ENCODE measurements at regions not wholly inside any gene's neighbourhood (a gene's known extent, or its start where the extent isn't known, plus 50 kb on each side); places are given as distances from the start of the nearest gene placed in this dataset.

DNA sequence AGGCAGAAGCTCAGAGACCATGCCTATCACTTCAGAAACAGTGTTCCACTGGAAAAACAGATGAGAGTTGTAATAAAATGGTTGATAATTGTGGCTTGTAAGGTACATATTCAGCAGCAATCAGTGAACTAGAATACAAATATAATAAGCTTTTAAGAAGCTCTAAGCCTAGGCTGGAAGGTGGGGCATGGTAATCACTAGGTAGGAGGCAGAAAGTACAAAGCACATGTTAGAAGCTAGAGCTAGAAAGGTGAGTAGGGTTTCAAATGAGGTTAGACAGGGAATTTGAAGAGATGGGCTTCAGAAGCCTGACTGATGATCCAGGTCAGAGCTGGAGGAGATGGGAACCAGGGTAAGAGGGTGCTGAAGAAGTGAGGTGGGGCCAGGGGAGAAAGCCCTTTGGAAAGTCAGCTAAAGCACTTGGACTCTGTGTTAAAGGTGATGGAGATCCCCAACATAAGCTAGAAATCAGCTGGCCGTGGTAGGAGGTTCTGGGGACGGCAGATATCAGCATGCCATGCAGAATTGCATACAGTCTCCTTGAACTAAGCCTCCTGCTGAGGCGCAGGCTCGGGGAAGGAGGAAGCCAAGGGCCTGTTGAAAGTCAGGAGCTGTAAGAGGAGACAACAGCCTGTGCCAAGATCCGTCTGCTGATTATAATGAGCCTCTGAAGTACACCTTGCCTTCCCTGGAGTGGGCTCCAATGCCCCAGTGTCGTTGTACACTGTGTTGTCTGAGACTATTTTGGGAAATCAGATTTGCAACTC, 659.4 kb downstream of the BCL11B start:
- intact Hi-C loops (cut with DNase I): no loop called here
- no peaks in the 10 kb centered on the region for H3K4me1 ChIP-seq
- H3K27me3 ChIP-seq: no peaks in the 10 kb centered on the region
- H3K9ac ChIP-seq (ENCODE audit: low read depth in 2 of 2, low read length in 2 of 2): no peak overlapping the region
- H3K9me3 ChIP-seq: no peaks in the 10 kb centered on the region
- no peak for DNase-seq
- no peaks in the 10 kb centered on the region for H3K36me3 ChIP-seq
- H3K4me3 ChIP-seq: no peak overlapping the region
- H3K27ac ChIP-seq: no peak overlapping the region
- TF ChIP-seq, protein P1, sequence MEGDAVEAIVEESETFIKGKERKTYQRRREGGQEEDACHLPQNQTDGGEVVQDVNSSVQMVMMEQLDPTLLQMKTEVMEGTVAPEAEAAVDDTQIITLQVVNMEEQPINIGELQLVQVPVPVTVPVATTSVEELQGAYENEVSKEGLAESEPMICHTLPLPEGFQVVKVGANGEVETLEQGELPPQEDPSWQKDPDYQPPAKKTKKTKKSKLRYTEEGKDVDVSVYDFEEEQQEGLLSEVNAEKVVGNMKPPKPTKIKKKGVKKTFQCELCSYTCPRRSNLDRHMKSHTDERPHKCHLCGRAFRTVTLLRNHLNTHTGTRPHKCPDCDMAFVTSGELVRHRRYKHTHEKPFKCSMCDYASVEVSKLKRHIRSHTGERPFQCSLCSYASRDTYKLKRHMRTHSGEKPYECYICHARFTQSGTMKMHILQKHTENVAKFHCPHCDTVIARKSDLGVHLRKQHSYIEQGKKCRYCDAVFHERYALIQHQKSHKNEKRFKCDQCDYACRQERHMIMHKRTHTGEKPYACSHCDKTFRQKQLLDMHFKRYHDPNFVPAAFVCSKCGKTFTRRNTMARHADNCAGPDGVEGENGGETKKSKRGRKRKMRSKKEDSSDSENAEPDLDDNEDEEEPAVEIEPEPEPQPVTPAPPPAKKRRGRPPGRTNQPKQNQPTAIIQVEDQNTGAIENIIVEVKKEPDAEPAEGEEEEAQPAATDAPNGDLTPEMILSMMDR (IDR thresholded peaks at IDR 0.05): no peak

DNA sequence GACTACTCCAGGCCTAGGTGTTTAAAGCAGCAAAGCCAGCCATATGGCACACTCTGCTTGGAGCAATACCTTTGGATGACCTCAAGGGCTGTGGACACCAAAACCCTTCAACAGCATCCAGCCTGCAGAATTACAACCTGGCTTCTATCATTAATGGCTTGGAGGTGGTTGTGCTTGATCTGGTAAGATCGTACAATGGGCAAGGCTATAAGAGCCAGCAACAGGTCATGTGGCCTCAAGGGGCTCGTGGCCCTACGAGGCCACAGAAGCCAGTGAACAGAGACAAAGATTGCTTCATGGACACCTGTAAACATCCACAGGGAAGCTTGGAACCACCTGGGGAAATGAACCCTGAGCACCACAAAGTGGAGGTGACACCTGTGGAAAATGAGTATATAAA, 657.3 kb downstream of the BCL11B start:
- Histone ChIP-seq H3K9ac (ENCODE audit: low read depth in 2 of 2, low read length in 2 of 2) (no peak overlapping the region), H3K27ac (no peak overlapping the region), H3K36me3 (no peaks in the 10 kb centered on the region), H3K9me3 (no peaks in the 10 kb centered on the region), H3K4me1 (no peaks in the 10 kb centered on the region), H3K4me3 (no peak overlapping the region), H3K27me3 (no peaks in the 10 kb centered on the region)
- intact Hi-C loops (cut with DNase I): no loop called here
- TF ChIP-seq, protein P1 (IDR thresholded peaks at IDR 0.05): no peak
- no peak for DNase-seq

DNA sequence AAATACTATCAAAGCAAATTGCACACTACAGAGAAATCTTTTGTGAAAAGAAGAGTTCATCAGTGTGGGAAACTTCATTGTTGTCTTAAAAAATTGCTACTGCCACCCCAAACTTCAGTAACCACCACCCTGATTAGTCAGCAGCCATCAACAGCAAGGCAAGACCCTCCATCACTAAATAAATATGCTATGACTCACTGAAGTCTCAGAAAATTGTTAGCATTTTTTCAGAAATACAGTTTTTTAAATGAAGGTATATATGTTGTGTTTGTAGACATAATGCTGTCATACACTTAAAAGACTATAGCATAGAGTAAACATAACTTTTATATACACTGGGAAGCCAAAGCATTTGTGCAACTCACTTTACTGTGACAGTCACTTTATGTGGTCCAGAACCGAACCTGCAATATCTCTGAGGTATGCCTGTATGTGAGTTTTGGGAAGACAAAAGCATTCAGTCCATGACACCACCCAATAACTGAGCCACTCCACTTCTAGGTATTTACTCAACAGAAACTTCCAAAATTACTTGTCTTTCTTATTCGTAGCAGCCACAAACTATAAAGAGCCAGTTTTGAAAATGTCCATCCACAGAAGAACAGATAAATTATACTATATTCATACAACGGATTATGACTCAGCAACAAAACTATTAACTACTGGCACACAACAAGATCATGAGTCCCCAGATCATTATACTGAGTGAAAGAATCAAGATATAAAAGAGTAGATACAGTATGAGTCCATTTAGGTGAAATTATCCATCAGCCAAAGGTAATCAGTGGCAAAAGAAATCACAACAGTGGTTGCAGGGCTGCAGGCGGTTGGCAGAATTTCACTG, 649.6 kb downstream of the BCL11B start:
- Histone ChIP-seq H3K4me3 (no peak overlapping the region), H3K36me3 (no peaks in the 10 kb centered on the region), H3K4me1 (no peaks in the 10 kb centered on the region), H3K9ac (ENCODE audit: low read depth in 2 of 2, low read length in 2 of 2) (no peak overlapping the region), H3K27ac (no peak overlapping the region), H3K27me3 (no peaks in the 10 kb centered on the region), H3K9me3 (no peaks in the 10 kb centered on the region)
- intact Hi-C loops (cut with DNase I): no loop called here
- TF ChIP-seq, protein P1 (IDR thresholded peaks at IDR 0.05): no peak
- DNase-seq: no peak

DNA sequence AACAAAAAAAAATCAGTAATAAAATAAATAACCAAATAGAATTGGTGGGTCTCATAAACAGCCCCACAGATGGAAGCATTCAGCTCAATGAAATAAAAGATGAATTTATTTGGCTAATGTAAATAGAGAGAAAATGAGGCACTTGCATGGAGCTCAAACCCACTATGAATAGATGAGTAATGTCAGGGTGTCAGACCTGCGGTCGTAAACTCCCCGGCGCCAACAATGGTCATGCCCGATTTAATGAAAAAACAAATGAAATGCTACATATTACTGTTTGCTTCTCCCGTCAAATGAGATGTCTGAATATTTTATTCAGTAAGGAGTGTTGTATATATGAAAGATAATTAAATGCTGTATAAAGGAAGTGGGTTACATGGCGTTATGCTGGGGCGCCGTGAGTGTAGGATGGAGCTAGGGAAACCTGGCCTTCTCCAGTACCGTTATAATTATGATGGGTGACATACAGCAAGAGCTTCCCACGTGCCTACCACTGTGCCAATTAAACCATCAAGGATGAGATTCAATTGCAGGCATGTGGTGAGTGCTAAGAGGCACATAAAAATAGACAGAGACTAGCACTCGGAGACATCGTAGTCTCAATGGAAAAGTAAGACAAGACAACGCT, 648.1 kb downstream of the BCL11B start:
- no peaks in the 10 kb centered on the region for H3K4me1 ChIP-seq
- DNase-seq: no peak
- H3K4me3 ChIP-seq: no peak overlapping the region
- TF ChIP-seq, protein P1 (IDR thresholded peaks at IDR 0.05): no peak
- intact Hi-C loops (cut with DNase I): no loop called here
- no peaks in the 10 kb centered on the region for H3K36me3 ChIP-seq
- H3K27ac ChIP-seq: no peak overlapping the region
- H3K27me3 ChIP-seq: no peaks in the 10 kb centered on the region
- H3K9me3 ChIP-seq: no peaks in the 10 kb centered on the region
- no peak overlapping the region for H3K9ac ChIP-seq (ENCODE audit: low read depth in 2 of 2, low read length in 2 of 2)

DNA sequence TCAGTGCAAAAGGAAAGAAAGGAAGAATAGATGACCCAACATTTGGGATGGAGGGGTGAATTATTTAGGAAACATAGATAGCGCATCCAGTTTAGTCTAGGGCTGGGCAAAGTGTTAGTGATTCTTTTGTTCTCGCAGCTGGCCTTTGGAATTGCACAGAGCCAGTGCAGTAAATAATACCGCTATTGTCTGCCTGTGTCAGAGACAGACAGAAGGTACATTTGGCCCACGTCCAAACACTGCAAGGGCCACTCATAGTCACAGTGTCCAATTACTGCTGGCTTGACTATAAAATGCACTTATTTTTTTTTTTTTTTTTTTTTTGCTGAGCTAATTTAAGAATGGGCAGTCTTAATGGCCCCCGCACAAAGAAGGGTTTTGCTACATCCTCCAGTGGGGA, 638.6 kb downstream of the BCL11B start:
- Histone ChIP-seq H3K36me3 (no peaks in the 10 kb centered on the region), H3K9me3 (no peaks in the 10 kb centered on the region), H3K4me1 (no peaks in the 10 kb centered on the region), H3K27me3 (no peaks in the 10 kb centered on the region), H3K9ac (ENCODE audit: low read depth in 2 of 2, low read length in 2 of 2) (no peak overlapping the region), H3K27ac (no peak overlapping the region), H3K4me3 (no peak overlapping the region)
- DNase-seq: no peak
- intact Hi-C loops (cut with DNase I): no loop called here
- TF ChIP-seq, protein P1 (IDR thresholded peaks at IDR 0.05): no peak

Data from colonic mucosa (tissue), 4 donors.